Astrocyte (in vitro differentiated cells and primary cell): ENCODE measurements at regions not wholly inside any gene's neighbourhood (a gene's known extent, or its start where the extent isn't known, plus 50 kb on each side); places are given as distances from the start of the nearest gene placed in this dataset.

Experiments
- EZH2 ChIP-seq: IDR thresholded peaks from 2 replicates; pipeline ENCODE4 v1.6.1; 2012; ENCODE audit warnings: mild to moderate bottlenecking, low read length, inconsistent platforms; ENCODE audit not compliant: insufficient read depth
- TF ChIP-seq, protein P1 (sequence below): IDR thresholded peaks from 2 replicates; pipeline ENCODE4 v1.5.1; 2011; ENCODE audit warnings: low read depth, mild to moderate bottlenecking, inconsistent platforms, low read length, moderate library complexity; ENCODE audit not compliant: insufficient read depth

DNA sequence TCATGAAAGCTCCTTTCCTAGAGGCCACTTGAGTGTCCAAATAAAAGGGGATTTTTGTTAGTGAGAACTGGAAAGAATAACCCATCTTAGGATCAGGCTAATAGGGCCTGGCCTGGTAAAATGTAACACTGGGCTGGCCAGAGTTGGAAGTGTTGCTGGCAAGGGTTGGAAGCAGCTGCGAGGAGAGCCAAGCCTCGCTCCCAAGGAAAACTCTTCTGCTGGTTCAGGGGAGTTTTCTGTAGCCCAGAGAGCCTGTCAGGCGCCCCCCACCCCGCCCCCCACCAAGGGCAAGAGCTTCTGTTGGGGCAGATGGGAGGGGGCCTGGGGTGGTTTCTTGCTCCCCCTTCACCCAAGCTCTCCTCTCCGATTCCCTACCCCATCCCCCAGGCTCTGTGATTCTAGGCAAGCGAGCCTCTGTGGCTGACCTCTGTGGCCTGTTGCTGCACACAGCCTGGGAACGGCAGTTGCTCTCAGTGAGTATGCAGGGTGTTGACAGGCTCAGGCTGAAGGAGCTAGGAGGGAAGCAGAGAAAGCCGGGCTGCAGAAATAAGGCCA, 547.8 kb downstream of the CCDC171 start:
- TF ChIP-seq, protein P1, sequence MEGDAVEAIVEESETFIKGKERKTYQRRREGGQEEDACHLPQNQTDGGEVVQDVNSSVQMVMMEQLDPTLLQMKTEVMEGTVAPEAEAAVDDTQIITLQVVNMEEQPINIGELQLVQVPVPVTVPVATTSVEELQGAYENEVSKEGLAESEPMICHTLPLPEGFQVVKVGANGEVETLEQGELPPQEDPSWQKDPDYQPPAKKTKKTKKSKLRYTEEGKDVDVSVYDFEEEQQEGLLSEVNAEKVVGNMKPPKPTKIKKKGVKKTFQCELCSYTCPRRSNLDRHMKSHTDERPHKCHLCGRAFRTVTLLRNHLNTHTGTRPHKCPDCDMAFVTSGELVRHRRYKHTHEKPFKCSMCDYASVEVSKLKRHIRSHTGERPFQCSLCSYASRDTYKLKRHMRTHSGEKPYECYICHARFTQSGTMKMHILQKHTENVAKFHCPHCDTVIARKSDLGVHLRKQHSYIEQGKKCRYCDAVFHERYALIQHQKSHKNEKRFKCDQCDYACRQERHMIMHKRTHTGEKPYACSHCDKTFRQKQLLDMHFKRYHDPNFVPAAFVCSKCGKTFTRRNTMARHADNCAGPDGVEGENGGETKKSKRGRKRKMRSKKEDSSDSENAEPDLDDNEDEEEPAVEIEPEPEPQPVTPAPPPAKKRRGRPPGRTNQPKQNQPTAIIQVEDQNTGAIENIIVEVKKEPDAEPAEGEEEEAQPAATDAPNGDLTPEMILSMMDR: no peak
- TF ChIP-seq EZH2: no peak
